ENCODE measurements at regions not wholly inside any gene's neighbourhood (a gene's known extent, or its start where the extent isn't known, plus 50 kb on each side); places are given as distances from the start of the nearest gene placed in this dataset.

DNA sequence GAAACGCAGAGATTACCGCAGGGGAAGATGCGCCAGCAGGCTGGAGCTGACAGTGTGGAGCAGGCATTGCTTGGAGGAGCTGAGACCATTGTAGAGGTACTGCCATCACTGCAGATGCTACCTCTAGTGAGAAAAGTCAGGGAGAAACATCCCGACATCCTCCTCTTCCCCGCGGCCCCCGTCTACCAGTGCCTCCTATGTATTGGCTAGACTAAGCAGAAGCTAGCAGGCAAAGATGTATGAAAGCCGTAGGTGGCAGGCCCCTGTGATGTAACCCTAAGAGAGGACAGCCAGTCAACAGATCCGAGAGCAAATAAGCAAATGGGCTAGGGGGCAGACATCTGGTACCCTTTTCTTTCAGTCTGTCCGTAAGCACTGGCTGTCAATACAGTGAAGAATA lies 115.5 kb upstream of the ACTBL2 start:
- Histone ChIP-seq H3K4me1 (no peaks in the 10 kb centered on the region), H3K27ac (peak overlapping the region in 1 of 4 donors; percentile 25), H3K27me3 (no peaks in the 10 kb centered on the region), H3K4me3 (no peak overlapping the region), H3K36me3 (no peaks in the 10 kb centered on the region), H3K9me3 (no peaks in the 10 kb centered on the region)
- TF ChIP-seq, protein P1, sequence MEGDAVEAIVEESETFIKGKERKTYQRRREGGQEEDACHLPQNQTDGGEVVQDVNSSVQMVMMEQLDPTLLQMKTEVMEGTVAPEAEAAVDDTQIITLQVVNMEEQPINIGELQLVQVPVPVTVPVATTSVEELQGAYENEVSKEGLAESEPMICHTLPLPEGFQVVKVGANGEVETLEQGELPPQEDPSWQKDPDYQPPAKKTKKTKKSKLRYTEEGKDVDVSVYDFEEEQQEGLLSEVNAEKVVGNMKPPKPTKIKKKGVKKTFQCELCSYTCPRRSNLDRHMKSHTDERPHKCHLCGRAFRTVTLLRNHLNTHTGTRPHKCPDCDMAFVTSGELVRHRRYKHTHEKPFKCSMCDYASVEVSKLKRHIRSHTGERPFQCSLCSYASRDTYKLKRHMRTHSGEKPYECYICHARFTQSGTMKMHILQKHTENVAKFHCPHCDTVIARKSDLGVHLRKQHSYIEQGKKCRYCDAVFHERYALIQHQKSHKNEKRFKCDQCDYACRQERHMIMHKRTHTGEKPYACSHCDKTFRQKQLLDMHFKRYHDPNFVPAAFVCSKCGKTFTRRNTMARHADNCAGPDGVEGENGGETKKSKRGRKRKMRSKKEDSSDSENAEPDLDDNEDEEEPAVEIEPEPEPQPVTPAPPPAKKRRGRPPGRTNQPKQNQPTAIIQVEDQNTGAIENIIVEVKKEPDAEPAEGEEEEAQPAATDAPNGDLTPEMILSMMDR (IDR thresholded peaks at IDR 0.05) = no peak
- no peak for TF ChIP-seq POLR2A (IDR thresholded peaks at IDR 0.05)
- no peak for TF ChIP-seq POLR2AphosphoS5 (IDR thresholded peaks at IDR 0.05)
- no peak for TF ChIP-seq EP300 (IDR thresholded peaks at IDR 0.05)
- ATAC-seq = no peak
- 91 to 100% methylated on average over 4 to 8 of the region's 10 CpGs for WGBS, 2 donors (ENCODE audit: low coverage in 1 of 2)

DNA sequence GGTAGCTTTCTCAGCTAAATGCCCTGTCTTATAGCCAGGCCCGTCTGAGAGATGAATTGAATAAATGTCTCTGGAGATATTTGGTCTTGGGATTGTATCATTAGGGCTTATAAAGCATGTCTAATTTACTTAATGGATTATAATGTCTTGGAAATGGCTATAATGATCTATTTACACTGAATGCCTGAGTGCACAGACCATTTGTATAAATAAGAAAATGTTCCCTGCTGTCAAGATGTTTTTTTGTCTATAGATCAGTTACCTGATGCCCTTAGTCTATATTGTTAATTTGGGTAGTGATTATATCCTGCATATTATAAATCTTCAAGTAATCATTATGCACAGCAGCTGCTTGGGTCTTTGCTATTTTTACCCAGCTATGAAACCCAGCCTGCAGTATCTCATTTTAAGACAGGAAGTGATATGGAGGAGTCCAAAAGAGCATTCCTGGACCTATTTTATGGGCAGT lies 112.9 kb upstream of the ACTBL2 start:
- Histone ChIP-seq H3K36me3 (no peaks in the 10 kb centered on the region), H3K27me3 (no peaks in the 10 kb centered on the region), H3K4me3 (no peak overlapping the region), H3K27ac (no peak overlapping the region), H3K9me3 (no peaks in the 10 kb centered on the region), H3K4me1 (no peaks in the 10 kb centered on the region)
- WGBS, 2 donors (ENCODE audit: low coverage in 1 of 2) = 47 to 50% methylated on average over 1 of the region's 1 CpG
- no peak for ATAC-seq
- TF ChIP-seq POLR2A (IDR thresholded peaks at IDR 0.05) = no peak
- TF ChIP-seq EP300 (IDR thresholded peaks at IDR 0.05) = no peak
- TF ChIP-seq, protein P1 (IDR thresholded peaks at IDR 0.05) = no peak

DNA sequence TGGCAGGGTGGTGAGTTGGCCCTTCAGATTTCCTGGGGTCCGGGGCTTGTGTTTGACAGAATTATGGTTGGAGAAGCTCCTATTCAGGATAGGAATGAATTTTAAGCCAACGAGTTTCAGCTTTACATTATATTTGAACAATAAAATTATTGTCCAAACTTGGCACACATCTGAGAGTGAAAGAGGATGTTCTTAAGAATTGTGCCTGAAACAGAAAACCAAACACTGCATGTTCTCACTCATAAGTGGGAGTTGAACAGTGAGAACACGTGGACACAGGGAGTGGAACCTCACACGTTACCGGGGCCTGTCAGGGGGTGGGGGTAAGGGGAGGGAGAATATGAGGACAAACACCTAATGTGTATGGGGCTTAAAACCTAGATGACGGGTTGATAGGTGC lies 111.8 kb upstream of the ACTBL2 start:
- Histone ChIP-seq H3K4me1 (no peaks in the 10 kb centered on the region), H3K36me3 (no peaks in the 10 kb centered on the region), H3K4me3 (no peak overlapping the region), H3K9me3 (no peaks in the 10 kb centered on the region), H3K27me3 (no peaks in the 10 kb centered on the region), H3K27ac (no peak overlapping the region)
- TF ChIP-seq POLR2AphosphoS5 (IDR thresholded peaks at IDR 0.05) = no peak
- TF ChIP-seq, protein P1 (IDR thresholded peaks at IDR 0.05) = no peak
- no peak for TF ChIP-seq POLR2A (IDR thresholded peaks at IDR 0.05)
- TF ChIP-seq EP300 (IDR thresholded peaks at IDR 0.05) = no peak
- no peak for ATAC-seq
- WGBS, 2 donors (ENCODE audit: low coverage in 1 of 2) = 82 to 86% methylated on average over 3 to 6 of the region's 6 CpGs

DNA sequence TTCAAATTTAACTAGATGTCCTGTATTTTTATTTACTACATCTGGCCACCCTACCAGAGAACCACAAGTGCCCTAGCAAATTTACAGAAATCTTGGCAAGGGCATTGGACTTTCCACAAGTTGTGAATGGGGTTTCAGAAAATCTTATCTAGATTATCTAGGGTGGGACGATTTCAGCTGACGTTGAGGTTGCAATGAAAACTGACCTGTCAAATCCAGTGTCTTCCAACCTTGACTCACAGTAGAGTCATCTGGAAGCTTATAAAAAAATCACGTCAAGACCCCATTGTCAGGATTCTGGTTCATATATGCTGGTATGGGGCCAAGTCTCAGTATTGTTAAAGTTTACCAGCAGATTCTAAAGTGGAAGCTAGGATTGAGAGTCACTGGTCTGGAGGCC lies 109.6 kb upstream of the ACTBL2 start:
- ATAC-seq = no peak
- Histone ChIP-seq H3K4me1 (no peaks in the 10 kb centered on the region), H3K4me3 (no peak overlapping the region), H3K27ac (no peak overlapping the region), H3K9me3 (no peaks in the 10 kb centered on the region), H3K27me3 (no peaks in the 10 kb centered on the region), H3K36me3 (no peaks in the 10 kb centered on the region)
- WGBS, 2 donors (ENCODE audit: low coverage in 1 of 2) = 85 to 89% methylated on average over 3 of the region's 3 CpGs
- TF ChIP-seq, protein P1 (IDR thresholded peaks at IDR 0.05) = no peak
- no peak for TF ChIP-seq POLR2AphosphoS5 (IDR thresholded peaks at IDR 0.05)
- no peak for TF ChIP-seq EP300 (IDR thresholded peaks at IDR 0.05)

DNA sequence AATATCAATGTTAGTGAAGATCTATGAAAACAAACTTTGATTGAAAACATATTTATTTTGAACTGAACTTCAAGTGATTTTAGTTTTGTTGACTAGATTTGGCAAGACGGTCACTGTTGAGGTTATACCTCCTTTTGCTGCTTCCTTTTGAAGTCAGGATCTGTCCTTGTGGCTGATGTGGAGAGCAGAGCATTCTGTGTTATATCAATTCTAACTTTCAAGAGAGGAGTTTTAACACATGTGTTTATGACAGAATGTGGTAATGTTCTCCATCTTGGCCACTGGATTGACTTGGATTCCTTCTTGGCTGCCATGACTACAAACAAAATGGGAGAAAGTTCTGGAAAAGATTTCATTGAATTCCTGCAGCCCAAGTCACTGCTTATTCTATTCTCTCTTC lies 104.0 kb upstream of the ACTBL2 start:
- no peaks in the 10 kb centered on the region for H3K27me3 ChIP-seq
- WGBS, 2 donors (ENCODE audit: low coverage in 1 of 2) = 44 to 63% methylated on average over 1 of the region's 1 CpG
- no peak overlapping the region for H3K4me3 ChIP-seq
- peak; percentile 25 for ATAC-seq
- no peaks in the 10 kb centered on the region for H3K4me1 ChIP-seq
- TF ChIP-seq POLR2A (IDR thresholded peaks at IDR 0.05) (no peak), EP300 (IDR thresholded peaks at IDR 0.05) (no peak), POLR2AphosphoS5 (IDR thresholded peaks at IDR 0.05) (no peak)
- TF ChIP-seq, protein P1 (IDR thresholded peaks at IDR 0.05) = no peak
- no peaks in the 10 kb centered on the region for H3K9me3 ChIP-seq
- no peaks in the 10 kb centered on the region for H3K36me3 ChIP-seq
- no peak overlapping the region for H3K27ac ChIP-seq
